ENCODE measurements at regions not wholly inside any gene's neighbourhood (a gene's known extent, or its start where the extent isn't known, plus 50 kb on each side); places are given as distances from the start of the nearest gene placed in this dataset.

DNA sequence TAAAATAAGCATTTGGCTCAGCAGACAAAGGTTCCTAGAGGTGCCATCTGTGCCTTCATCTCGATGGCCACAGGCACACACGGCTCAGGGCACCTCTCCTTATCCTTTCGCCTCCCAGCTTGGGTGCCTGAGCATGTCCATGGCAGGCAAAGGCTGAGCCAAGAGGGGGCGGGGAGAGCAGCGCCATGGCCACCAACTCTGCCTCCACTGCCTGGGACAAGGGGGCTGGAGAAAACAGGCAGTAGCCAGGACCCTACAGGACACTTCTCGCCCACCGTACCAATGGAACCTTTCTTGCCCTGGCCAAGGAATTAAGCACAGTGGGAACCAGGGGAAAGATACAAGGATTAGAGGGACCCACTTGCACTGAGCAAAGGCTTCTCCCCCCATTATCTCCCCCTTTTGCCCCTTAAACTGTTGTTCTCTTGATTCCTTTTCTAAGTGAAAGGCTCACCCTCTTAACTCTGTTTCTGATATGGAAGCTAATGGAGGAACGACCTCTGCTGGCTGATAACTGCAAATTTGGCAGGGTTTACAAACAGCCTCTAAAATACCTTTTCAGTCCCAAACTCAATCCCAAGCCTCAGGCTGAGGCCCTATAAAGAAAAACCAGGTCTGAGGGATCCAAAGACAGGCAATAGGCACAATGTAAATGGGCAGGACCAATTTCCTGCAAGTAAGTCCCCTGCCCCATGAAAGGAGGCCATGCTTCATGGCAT, 335.2 kb downstream of the ADAM29 start:
- Mint-ChIP-seq H3K4me1 (ENCODE audit: low read depth) (no peaks in the 10 kb centered on the region), H3K36me3 (ENCODE audit: low read depth) (no peaks in the 10 kb centered on the region), H3K27ac (no peak overlapping the region), H3K4me3 (no peak overlapping the region), H3K9me3 (no peaks in the 10 kb centered on the region), H3K27me3 (ENCODE audit: low read depth) (no peaks in the 10 kb centered on the region)
- intact Hi-C loops (cut with micrococcal nuclease), result no loop called here
- CTCF ChIA-PET, result interaction anchor here (0.6 kb wide), 1 partner anchor 582 kb away, joined by 4 read pairs; no protein-coding TSS in a partner anchor
- DNase-seq, result no peak

DNA sequence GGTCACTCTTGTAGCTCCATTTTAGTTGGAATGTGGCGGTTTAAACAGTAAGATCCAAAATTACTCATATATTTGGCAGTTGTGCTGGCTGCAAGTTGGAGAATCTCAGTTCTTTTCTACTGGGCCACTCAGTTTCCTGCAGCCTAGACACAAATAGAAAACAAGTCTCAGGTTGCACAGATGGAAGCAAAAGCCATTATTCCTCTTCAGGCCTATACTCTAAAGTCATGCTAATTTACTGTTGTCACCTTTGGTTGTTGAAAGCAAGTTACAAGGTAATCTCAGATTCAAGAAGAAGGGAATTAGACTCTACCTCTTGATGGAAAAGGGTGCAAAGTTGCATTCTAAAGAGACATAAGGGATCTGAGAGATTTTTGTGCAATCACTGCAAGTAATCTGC, 345.4 kb downstream of the ADAM29 start:
- no peaks in the 10 kb centered on the region for H3K36me3 Mint-ChIP-seq (ENCODE audit: low read depth)
- CTCF ChIA-PET, result no interaction called here
- no peaks in the 10 kb centered on the region for H3K4me1 Mint-ChIP-seq (ENCODE audit: low read depth)
- no peak overlapping the region for H3K27ac Mint-ChIP-seq
- intact Hi-C loops (cut with micrococcal nuclease), result no loop called here
- H3K4me3 Mint-ChIP-seq, result no peak overlapping the region
- H3K27me3 Mint-ChIP-seq (ENCODE audit: low read depth), result no peaks in the 10 kb centered on the region
- H3K9me3 Mint-ChIP-seq, result peaks cover 1% of the 10 kb centered on the region
- DNase-seq, result no peak

DNA sequence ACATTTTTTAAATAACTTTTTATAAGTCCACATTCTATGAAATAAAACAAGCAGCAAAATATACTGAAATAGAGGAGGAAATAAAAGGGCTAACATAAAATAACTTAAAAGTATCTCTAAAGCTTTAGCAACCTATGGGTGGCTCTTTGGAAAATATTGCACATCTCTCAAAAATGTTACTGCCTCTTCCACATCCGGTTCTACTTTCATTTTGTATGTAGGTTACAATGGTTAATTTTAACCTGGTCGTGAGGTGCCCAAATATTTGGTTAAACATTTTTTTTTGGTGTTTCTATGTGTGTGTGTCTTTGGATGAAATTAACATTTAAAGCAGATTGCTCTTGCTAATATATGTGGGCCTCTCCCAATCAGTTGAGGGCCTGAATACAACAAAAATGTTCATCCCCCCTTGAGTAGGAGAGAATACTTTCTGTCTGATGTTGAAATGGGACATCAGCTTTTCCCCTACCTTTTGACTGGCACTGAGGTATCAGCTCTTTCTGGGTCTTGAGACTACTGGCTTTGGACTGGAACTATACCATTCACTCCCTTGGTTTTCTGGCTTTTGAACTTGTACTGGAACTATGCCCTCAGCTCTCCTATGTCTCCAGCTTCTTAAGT, 353.0 kb downstream of the ADAM29 start:
- H3K9me3 Mint-ChIP-seq, result no peaks in the 10 kb centered on the region
- no peak overlapping the region for H3K4me3 Mint-ChIP-seq
- no peak overlapping the region for H3K27ac Mint-ChIP-seq
- CTCF ChIA-PET, result no interaction called here
- no peaks in the 10 kb centered on the region for H3K36me3 Mint-ChIP-seq (ENCODE audit: low read depth)
- H3K27me3 Mint-ChIP-seq (ENCODE audit: low read depth), result no peaks in the 10 kb centered on the region
- no peak for DNase-seq
- no peaks in the 10 kb centered on the region for H3K4me1 Mint-ChIP-seq (ENCODE audit: low read depth)
- intact Hi-C loops (cut with micrococcal nuclease), result no loop called here

DNA sequence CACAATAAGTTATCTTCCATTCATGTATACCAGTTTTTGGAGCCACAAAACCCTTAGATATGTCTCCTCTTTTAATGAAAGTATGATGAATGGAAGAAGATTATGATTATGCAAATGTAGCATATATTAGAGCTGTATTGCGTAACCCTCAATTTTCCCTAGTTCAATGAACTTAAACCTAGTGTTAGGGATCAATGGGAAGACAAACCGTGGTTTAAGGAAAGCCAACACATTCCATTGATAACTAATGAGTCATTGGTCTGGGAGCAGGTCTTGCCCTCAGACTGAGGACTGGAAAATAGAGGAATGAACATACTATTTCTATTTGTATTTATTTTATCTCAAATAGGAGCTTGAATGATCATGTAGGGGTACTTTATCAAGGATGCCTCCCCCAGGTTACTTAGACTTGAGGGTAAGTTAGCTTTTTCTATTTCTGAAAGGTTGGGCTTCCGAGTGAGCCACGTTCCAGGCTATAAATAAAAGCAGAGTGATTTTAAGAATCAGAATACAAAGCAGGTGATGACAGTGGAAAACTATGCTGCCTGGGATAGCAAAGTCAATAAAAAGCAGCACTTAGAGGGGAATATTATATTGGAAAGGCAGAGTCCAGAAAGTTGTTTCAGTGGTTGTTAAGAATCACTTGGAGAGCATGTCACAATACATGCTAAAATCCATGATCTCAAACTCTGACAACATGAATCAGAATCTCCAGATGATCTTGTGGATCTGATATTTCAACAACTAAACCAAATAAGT, 356.0 kb downstream of the ADAM29 start:
- no peaks in the 10 kb centered on the region for H3K4me1 Mint-ChIP-seq (ENCODE audit: low read depth)
- H3K36me3 Mint-ChIP-seq (ENCODE audit: low read depth), result no peaks in the 10 kb centered on the region
- DNase-seq, result no peak
- H3K27ac Mint-ChIP-seq, result no peak overlapping the region
- intact Hi-C loops (cut with micrococcal nuclease), result no loop called here
- H3K27me3 Mint-ChIP-seq (ENCODE audit: low read depth), result no peaks in the 10 kb centered on the region
- H3K4me3 Mint-ChIP-seq, result no peak overlapping the region
- CTCF ChIA-PET, result interaction anchor here (0.7 kb wide), 1 partner anchor 113 kb away, joined by 5 read pairs; no protein-coding TSS in a partner anchor
- H3K9me3 Mint-ChIP-seq, result no peaks in the 10 kb centered on the region

DNA sequence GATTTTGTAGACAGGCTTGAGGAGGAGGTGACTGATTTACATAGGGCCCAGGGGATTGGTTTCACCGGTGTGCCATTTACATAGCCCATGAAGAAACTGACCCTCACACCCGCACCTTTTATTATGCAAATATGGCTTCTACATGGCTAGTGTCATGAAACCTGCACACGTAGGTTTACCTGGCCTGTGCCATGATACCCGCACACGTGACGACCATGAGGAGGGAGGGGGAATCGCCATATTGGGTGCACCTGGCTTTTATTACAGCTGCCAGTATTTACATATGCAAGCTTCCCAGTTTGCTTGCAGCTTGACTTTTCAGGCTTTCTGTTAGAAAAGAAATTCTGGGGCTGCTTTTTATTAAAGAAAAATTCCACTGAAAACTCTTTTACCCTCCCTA, 359.7 kb downstream of the ADAM29 start:
- intact Hi-C loops (cut with micrococcal nuclease), result no loop called here
- CTCF ChIA-PET, result no interaction called here
- Mint-ChIP-seq H3K27ac (no peak overlapping the region), H3K4me1 (ENCODE audit: low read depth) (no peaks in the 10 kb centered on the region), H3K4me3 (no peak overlapping the region), H3K9me3 (no peaks in the 10 kb centered on the region), H3K36me3 (ENCODE audit: low read depth) (no peaks in the 10 kb centered on the region), H3K27me3 (ENCODE audit: low read depth) (no peaks in the 10 kb centered on the region)
- DNase-seq, result no peak

DNA sequence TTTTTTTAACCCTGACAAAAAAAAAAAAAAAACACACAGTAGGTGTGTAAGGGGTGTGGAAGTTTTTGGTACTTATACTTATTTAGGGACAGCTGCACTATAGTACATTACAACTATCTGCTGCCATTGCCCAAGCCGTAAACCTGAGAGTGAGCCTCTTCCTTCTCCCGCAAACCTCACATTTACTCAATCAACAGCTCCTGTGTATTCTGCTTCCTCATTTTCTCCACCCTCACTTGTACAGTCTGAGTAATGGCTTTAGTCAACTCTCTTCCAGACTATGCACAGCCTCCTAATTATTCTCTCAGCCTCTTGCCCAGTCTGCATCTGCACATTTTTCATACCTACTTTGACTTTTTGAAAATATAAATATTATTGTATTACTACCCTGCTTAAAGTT, 362.0 kb downstream of the ADAM29 start:
- Mint-ChIP-seq H3K27ac (no peak overlapping the region), H3K36me3 (ENCODE audit: low read depth) (no peaks in the 10 kb centered on the region), H3K9me3 (no peaks in the 10 kb centered on the region), H3K27me3 (ENCODE audit: low read depth) (no peaks in the 10 kb centered on the region), H3K4me1 (ENCODE audit: low read depth) (no peaks in the 10 kb centered on the region), H3K4me3 (no peak overlapping the region)
- DNase-seq, result no peak
- CTCF ChIA-PET, result no interaction called here
- intact Hi-C loops (cut with micrococcal nuclease), result no loop called here

DNA sequence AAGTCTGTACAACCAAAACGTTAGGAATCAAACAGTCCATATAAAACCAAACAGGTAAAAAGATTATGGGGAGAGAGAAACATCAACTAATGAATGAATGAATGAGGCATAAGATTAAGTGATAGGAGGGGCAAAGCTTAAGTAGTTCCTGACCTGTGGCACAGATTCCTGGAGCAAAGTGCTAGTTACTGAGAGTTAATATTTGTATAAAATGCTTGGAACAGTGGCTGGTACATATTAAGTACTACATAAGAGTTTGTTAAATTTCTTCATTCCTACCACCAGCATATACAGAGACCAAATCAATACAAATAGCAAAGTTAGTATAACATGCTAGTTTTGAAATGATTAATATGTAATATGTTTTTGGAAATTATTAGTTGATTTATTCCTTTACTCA, 363.7 kb downstream of the ADAM29 start:
- DNase-seq, result no peak
- CTCF ChIA-PET, result no interaction called here
- intact Hi-C loops (cut with micrococcal nuclease), result no loop called here
- Mint-ChIP-seq H3K4me1 (ENCODE audit: low read depth) (no peaks in the 10 kb centered on the region), H3K36me3 (ENCODE audit: low read depth) (no peaks in the 10 kb centered on the region), H3K27me3 (ENCODE audit: low read depth) (no peaks in the 10 kb centered on the region), H3K4me3 (no peak overlapping the region), H3K9me3 (no peaks in the 10 kb centered on the region), H3K27ac (no peak overlapping the region)

DNA sequence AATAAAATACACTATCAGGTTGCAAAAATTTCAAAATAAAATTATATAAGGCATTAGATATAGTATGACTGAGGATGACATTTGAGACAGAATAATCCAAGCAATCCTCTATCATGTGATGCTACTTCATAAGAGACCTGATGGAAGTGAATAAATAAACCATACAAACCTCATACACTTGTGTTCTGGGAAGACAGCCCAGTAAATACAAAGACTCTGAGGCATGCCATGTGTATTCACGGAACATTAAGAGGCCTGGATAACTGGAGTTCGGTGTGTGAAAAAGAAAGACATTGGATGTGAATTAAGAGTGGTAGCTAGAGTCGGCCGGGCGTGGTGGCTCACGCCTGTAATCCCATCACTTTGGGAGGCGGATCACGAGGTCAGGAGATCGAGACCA, 364.2 kb downstream of the ADAM29 start:
- CTCF ChIA-PET, result no interaction called here

DNA sequence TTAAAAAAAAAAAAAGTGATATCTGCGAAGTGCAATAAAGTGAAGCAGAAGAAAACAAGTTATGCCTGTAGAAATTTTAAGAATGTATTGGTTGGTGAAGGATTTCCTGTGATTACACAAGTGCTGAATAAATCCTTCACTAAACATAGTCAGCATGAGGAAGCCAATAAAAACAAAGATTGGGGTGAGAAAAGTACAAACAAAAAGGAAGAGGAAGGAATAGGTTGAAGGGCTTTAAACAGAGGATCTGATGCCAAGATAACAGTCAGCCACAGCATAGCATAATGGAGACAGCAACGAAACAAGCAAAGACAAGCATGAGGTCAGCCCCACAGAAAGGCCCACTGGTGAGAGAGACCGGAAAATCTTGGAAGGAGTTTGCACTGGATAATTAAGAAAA, 372.2 kb downstream of the ADAM29 start:
- intact Hi-C loops (cut with micrococcal nuclease), result no loop called here
- H3K27me3 Mint-ChIP-seq (ENCODE audit: low read depth), result no peaks in the 10 kb centered on the region
- H3K9me3 Mint-ChIP-seq, result peaks cover 9% of the 10 kb centered on the region
- CTCF ChIA-PET, result no interaction called here
- no peaks in the 10 kb centered on the region for H3K36me3 Mint-ChIP-seq (ENCODE audit: low read depth)
- DNase-seq, result no peak
- H3K4me1 Mint-ChIP-seq (ENCODE audit: low read depth), result no peaks in the 10 kb centered on the region
- no peak overlapping the region for H3K27ac Mint-ChIP-seq
- no peak overlapping the region for H3K4me3 Mint-ChIP-seq

More for the DNA sequence above, 364.2 kb downstream of the ADAM29 start:
- DNase-seq, result no peak
- Mint-ChIP-seq H3K27ac (no peak overlapping the region), H3K9me3 (peaks cover 5% of the 10 kb centered on the region), H3K36me3 (ENCODE audit: low read depth) (no peaks in the 10 kb centered on the region), H3K4me3 (no peak overlapping the region), H3K27me3 (ENCODE audit: low read depth) (no peaks in the 10 kb centered on the region), H3K4me1 (ENCODE audit: low read depth) (no peaks in the 10 kb centered on the region)
- intact Hi-C loops (cut with micrococcal nuclease), result no loop called here

DNA sequence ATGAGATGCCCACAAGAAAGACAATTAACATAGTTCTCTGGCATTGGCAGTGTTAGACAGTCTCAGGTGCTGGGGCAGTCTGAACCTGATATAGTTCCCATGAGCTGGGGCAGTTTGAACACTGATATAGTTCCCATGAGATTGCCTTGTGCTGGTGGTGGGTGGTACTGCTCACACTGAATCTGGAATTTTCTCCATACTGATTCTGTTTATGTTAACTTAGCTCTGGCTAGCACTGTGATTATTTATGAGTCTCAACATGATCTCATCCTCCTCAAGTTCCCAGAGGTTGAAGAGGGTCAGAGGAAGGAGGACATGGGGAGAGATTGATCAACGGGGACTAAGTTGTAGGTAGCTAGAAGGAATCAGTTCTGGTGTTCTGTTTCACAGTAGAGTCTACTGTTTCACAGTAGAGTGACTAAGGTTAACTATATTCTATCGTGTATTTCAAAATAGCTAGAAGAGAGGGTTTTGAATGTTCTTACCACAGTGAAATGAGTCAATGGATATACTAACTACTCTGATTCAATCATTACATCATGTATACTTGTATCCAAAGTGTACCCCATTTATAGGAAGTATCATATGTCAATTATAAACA, 379.9 kb downstream of the ADAM29 start:
- Mint-ChIP-seq H3K4me3 (no peak overlapping the region), H3K4me1 (ENCODE audit: low read depth) (no peaks in the 10 kb centered on the region), H3K27me3 (ENCODE audit: low read depth) (no peaks in the 10 kb centered on the region), H3K36me3 (ENCODE audit: low read depth) (no peaks in the 10 kb centered on the region), H3K27ac (no peak overlapping the region), H3K9me3 (no peaks in the 10 kb centered on the region)
- intact Hi-C loops (cut with micrococcal nuclease), result no loop called here
- CTCF ChIA-PET, result no interaction called here
- no peak for DNase-seq

DNA sequence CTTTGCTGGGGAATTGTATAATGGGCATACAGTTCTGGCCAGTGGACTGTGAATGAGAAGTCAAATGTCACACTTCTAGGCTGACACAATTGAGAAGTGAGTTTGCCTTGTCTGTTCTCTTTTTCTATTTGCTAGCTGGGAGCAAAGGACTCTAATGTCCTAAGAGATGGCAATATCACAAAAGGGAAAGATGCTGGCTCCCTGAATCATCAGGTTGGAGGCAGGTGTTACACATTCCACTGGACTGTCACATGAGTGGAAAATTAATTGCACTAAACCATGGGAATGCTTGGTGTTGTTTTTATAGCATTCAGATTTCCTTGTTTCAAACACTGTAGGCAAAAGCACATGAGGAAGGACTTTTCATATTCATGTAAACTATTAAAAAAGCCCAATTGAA, 388.3 kb downstream of the ADAM29 start:
- intact Hi-C loops (cut with micrococcal nuclease), result no loop called here
- Mint-ChIP-seq H3K36me3 (ENCODE audit: low read depth) (no peaks in the 10 kb centered on the region), H3K4me3 (no peak overlapping the region), H3K27ac (no peak overlapping the region), H3K27me3 (ENCODE audit: low read depth) (no peaks in the 10 kb centered on the region), H3K4me1 (ENCODE audit: low read depth) (no peaks in the 10 kb centered on the region), H3K9me3 (no peaks in the 10 kb centered on the region)
- DNase-seq, result no peak
- CTCF ChIA-PET, result no interaction called here

DNA sequence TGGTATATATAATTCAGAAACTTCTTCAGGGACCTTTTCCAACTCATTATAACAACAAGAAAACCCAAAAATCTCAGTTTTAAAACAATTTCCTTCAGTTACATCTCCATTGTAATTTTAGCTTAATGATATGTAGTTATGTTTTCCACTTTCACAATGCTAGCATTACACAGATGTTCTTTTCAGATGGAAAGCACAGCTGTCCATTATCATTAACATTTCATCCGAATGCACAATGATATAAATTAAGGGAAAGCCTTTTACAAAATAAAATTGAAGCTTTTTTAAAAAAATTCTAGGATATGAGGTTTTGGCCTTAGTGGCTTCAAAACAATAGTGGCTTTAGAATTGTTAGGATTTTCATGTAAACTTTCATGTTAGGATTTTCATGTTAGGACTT, 389.2 kb downstream of the ADAM29 start:
- H3K36me3 Mint-ChIP-seq (ENCODE audit: low read depth), result no peaks in the 10 kb centered on the region
- CTCF ChIA-PET, result no interaction called here
- intact Hi-C loops (cut with micrococcal nuclease), result no loop called here

More for the DNA sequence above, 389.2 kb downstream of the ADAM29 start:
- H3K4me3 Mint-ChIP-seq, result no peak overlapping the region
- no peak overlapping the region for H3K27ac Mint-ChIP-seq
- DNase-seq, result no peak
- H3K4me1 Mint-ChIP-seq (ENCODE audit: low read depth), result no peaks in the 10 kb centered on the region
- H3K27me3 Mint-ChIP-seq (ENCODE audit: low read depth), result no peaks in the 10 kb centered on the region
- H3K9me3 Mint-ChIP-seq, result no peaks in the 10 kb centered on the region
